ENCODE measurements at regions not wholly inside any gene's neighbourhood (a gene's known extent, or its start where the extent isn't known, plus 50 kb on each side); places are given as distances from the start of the nearest gene placed in this dataset.
A peak's percentile ranks its signal among the peaks of the same experiment; 100 is the strongest.
"Not testable (repeated sequence)": the region's sequence is repeated elsewhere in the genome, so short reads cannot be mapped to it uniquely, and the experiment has no call there.

DNA sequence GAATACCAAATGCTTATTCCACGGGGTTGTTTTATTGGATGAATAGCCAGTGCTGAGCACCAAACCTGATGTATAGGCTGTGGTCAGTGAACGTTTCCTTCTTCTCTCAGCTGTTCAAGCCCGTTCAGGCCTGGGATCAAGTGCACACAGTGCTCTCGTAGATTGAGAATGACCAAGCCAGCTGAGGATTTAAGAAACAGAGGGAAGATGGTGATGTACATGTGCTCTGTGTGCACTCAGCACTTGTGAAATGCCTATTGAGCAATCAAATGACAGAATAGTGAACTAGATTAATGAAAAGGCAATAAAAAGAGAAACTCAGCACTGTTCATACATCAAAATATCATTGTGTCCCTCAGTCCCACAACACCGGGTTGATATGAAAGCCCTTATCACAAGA is 302.5 kb downstream of the BMPER start:
- no peak for DNase-seq (ENCODE audit: low spot score)

DNA sequence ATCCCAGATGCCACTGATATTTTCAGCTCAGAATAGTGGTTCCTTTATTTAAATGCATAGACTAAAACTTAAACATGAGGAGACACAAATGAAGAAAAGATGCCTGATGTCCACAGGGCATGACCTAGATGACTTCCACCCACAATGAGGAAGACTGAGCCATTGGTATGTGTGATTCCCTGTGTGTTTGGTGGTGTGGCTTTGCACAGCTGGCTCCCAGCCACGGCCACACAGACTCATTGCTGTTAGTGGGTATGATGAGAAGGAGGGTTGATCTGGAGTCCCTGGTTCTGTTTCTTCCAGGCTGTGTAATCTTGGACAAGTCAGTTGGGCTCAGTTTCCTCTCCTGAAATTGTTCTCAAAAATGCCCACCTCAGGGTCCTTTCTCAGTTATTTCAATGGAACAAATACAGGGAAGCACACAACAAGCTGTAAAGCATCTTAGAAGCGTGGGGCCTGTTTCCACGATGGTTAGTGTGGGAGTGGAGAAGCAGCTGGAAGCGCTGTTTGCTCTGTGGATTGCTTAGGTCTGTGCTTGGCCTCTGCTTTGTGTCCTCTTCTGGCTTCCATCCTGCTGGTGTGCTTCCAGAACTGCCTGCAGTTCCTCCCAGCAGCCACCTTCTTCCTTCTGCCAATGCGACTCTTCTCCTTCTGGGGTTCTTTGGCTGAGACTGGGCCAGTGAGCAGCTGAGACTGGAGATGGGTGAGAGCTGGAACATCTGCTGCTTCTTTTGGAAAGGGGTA is 303.7 kb downstream of the BMPER start:
- peak; percentile 67 for DNase-seq (ENCODE audit: low spot score)

DNA sequence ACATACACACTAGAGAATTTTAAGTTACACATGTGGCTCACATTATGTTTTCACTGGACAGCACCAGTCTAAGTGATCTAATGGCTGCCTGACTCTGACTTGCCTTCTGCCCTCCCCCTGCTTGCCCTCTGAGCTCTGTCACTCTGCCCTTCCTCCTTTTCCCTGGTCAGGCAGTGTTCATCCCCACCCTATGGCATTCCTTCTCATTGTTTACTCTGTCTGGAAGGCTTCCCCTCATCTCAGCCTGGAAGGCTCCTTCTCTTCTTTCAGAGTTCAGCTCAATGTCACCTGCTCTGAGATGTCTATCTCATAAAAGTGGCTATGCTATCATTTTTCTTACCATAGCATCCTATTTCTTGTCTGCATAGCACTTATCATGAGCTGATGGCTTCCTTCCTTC is 305.7 kb downstream of the BMPER start:
- DNase-seq (ENCODE audit: low spot score) = no peak

DNA sequence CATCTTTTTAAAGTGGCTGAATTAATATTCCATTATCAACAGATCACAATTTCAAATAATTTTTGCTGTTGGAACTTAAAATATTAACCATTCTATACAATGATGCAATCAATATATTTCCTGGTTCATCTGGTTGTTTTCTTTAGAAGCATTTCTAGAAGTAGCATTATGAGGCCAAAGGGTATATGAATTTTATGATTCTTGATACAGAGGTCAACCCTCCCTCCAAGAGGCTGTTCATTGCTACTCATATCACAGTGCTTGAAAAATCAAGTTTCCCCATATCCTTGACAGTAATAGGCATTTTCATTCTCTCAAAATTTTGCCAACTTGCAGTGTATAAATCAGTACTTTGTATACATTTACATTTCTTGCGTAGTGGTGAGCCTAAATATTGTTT is 312.6 kb downstream of the BMPER start:
- no peak for DNase-seq (ENCODE audit: low spot score)

DNA sequence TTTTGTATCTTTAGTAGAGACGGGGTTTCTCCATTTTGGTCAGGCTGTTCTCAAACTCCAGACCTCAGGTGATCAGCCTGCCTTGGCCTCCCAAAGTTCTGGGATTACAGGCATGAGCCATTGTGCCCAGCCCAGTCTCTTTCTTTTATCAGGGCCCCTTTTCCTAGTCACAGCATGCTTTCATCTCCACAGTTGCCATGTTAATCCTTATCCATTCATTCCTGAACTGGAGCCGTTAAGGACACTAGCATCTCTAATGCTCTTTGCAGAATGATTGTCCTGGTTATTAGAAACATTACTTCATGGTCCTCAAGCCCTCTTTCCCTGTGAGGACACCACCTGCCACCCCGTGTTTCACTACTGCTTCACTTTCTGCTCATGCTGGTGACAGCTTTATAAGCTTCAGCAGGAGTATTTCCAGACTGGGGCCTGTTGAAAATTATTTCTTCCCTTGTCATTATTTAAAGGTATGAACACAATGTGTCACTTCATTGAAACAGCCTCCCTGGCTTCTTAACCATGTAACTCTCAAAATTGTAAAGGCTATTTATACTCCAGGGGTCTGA is 313.9 kb downstream of the BMPER start:
- no peak for DNase-seq (ENCODE audit: low spot score)

GRCh38 chr7:34220506-34221185 is 315.3 kb downstream of the BMPER start:
- no peak for DNase-seq (ENCODE audit: low spot score)

- no peak for DNase-seq (ENCODE audit: low spot score)
Measured at GRCh38 chr7:34222316-34222715, 317.0 kb downstream of the BMPER start.

DNA sequence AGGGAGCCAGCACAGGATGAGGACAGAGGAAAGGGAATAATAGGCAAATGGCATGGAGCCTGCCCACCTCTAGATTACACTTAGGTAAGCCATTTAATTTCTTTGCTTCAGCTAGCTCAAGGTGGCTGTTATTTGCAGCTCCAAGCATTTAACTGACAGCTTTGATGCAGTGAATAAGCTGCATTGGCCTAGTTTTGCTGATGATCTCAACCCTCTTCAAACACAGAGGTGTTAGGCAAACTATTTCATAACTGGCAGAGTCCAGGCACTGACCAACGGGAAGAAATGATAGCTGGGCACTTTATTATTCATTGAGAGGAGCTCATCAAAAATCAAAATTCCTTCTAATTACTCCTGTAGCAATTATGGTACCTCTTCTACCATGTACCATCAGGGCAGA is 317.4 kb downstream of the BMPER start:
- no peak for DNase-seq (ENCODE audit: low spot score)

DNA sequence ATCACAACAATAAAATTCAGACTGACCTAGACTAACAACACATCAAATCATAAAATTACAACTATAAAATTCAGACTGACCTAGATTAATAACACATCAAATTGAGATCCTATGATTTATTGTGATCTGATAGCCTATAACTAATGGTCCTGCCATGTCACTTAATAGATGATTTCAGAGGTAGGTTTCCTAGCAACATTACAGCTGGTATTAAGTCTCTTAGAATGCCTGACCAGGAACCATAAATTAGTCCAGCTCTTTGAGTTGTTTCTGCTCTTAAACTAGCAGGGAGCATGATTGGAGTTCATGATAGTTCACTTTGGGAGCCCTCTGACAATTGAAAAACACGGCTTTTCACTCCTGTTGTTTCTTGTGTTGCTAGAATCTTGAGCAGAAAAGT is 318.9 kb downstream of the BMPER start:
- DNase-seq (ENCODE audit: low spot score) = no peak

DNA sequence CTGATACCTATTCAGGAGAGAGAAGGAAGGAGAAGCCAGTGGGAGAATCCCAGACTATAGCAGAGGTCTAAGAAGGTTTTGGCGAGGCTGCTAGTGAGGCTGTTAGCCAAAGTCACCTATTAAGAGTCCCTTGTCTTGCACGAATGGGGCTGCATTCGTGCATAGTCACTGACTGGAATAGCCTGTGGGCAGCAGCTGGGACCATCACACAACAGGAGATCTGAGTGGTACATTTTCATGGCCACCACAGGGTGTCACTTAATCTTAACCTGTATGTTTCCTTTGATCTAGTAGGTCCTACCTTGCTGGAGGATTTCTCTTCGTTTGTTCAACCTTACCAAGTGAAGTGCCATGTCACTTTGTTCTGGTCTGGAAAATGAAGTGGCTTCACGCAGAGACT is 319.9 kb downstream of the BMPER start:
- DNase-seq (ENCODE audit: low spot score) = no peak

DNA sequence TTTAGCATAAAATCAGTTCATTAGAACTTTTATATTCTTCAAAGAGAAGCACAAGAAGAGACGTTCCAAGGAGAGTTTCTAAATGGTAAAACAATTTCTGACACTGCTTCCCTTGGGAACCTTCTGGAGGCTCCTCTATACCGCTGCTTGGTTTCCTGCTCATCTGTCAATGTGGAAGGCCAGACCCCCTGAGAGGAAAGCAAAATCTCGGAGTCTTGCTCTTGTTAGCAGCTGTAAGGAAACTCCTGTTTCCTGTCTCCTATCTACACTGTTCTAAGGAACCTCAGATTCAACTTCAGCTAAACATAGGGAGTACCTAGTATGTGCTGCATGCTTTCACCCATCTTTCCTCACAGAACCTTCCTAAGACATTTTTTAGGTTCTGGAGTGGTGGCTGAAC is 322.2 kb downstream of the BMPER start:
- DNase-seq (ENCODE audit: low spot score) = no peak

DNA sequence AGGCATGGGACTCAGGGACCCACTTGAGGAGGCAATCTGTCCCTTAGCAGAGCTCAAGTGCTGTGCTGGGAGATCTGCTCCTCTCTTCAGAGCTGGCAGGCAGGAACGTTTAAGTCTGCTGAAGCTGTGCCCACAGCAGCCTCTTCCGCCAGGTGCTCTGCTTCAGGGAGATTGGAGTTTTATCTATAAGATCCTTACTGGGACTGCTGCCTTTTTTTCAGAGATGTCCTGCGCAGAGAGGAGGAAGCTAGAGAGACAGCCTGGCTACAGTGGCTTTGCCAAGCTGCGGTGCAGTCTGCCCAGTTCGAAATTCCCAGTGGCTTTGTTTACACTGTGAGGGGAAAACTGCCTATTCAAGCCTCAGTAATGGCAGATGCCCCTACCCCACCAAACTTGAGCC is 329.8 kb downstream of the BMPER start:
- not testable (repeated sequence) for DNase-seq (ENCODE audit: low spot score)

GRCh38 chr7:34236057-34236456 is 330.7 kb downstream of the BMPER start:
- no peak for DNase-seq (ENCODE audit: low spot score)

- DNase-seq (ENCODE audit: low spot score) = no peak
Measured at GRCh38 chr7:34236839-34237492, 331.6 kb downstream of the BMPER start.

GRCh38 chr7:34237493-34237849 is 332.1 kb downstream of the BMPER start:
- no peak for DNase-seq (ENCODE audit: low spot score)

- DNase-seq (ENCODE audit: low spot score) = no peak
Measured at GRCh38 chr7:34240417-34240816, 335.1 kb downstream of the BMPER start.

GRCh38 chr7:34242391-34242790 is 337.1 kb downstream of the BMPER start:
- no peak for DNase-seq (ENCODE audit: low spot score)

DNA sequence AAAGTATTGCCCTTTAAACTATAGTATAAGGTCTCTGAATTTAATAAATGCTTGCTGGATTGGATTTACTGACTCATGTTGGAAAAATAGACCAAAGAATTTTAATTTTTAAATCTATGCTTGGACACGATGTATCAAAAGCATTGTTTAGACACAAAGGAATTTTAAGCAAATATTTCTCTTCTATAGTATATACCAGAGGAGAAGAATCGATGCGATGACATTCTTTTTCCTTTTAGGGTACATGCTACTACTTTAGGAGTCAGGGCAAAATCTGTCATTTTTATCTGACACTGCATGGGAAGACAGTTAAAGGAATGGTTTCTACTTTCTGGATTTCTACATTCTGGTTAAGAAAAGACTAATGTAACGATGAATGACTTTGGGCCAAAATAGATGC is 339.9 kb downstream of the BMPER start:
- DNase-seq (ENCODE audit: low spot score) = no peak

- DNase-seq (ENCODE audit: low spot score) = no peak
Measured at GRCh38 chr7:34247468-34247867, 342.1 kb downstream of the BMPER start.

GRCh38 chr7:34249192-34249591 is 343.9 kb downstream of the BMPER start:
- peak; percentile 59 for DNase-seq (ENCODE audit: low spot score)

- DNase-seq (ENCODE audit: low spot score) = no peak
Measured at GRCh38 chr7:34260279-34260678, 354.9 kb downstream of the BMPER start.

DNA sequence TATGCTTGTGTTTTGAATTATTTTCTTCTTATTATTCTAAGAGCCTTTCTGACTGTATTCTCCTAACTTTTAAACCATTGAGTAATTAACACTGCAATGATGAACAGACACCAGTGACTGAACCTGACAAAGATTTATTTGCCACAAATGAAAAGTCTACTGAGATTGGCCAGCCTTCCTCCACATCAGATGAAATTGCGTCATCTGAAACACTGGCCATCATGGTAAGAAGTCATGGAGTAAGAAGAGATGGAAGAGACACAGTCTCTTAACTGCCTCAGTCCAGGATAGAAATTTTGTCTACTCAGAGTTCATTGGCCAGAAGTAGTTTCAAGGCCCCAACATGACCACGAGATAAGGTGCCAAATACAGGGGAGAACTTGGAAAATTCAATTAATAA is 357.8 kb downstream of the BMPER start:
- DNase-seq (ENCODE audit: low spot score) = no peak

DNA sequence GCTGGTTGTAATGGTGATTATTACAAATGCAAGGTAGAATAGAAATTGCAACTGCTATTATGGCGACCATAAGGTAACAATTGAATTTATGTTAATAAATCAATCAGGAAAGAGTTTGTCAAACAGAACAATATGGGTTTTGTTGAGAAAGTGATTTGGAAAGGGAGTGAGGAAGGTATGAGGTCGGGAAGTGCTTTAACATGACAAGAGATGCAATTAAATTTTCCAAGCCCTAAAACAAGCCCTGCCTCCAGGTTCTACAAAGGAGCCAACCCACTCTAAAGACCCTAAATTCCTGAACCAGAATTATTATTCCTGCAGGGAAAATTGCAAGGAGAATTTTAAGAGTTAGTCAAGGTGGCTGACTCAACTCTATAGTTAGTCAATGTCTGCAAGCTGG is 363.7 kb downstream of the BMPER start:
- DNase-seq (ENCODE audit: low spot score) = no peak
